ENCODE measurements at regions not wholly inside any gene's neighbourhood (a gene's known extent, or its start where the extent isn't known, plus 50 kb on each side); places are given as distances from the start of the nearest gene placed in this dataset.

GRCh38 chr3:7947930-7948329, 553.7 kb upstream of the LMCD1 start:
- Histone ChIP-seq H3K4me3 (replicated peaks; ENCODE audit: insufficient read depth, low read length) (no peak overlapping the region), H3K27ac (replicated peaks) (no peak overlapping the region), H3K27me3 (ENCODE audit: insufficient read depth, poor library complexity, severe bottlenecking) (no peaks in the 10 kb centered on the region)
- DNase-seq (ENCODE audit: low read depth in 1 of 2, low spot score in 1 of 2): no peak
- no peak for TF ChIP-seq SPI1 (IDR thresholded peaks at IDR 0.05; ENCODE audit: borderline replicate concordance, low read depth)

GRCh38 chr3:7950890-7951289, 550.7 kb upstream of the LMCD1 start:
- TF ChIP-seq POLR2AphosphoS5 (IDR thresholded peaks at IDR 0.05; ENCODE audit: low read depth) (no peak), REST (IDR thresholded peaks at IDR 0.05; ENCODE audit: insufficient replicate concordance, low read depth) (no peak)
- no peak for DNase-seq (ENCODE audit: low read depth in 1 of 2, low spot score in 1 of 2)

GRCh38 chr3:7953449-7954014, 548.1 kb upstream of the LMCD1 start:
- DNase-seq (ENCODE audit: low read depth in 1 of 2, low spot score in 1 of 2): no peak
- no peak for TF ChIP-seq CTCF (IDR thresholded peaks at IDR 0.05; ENCODE audit: insufficient read depth, low read length)
- no peak for TF ChIP-seq POLR2AphosphoS5 (IDR thresholded peaks at IDR 0.05; ENCODE audit: low read depth)
- no peak for TF ChIP-seq REST (IDR thresholded peaks at IDR 0.05; ENCODE audit: insufficient replicate concordance, low read depth)
- TF ChIP-seq GABPA (IDR thresholded peaks at IDR 0.05; ENCODE audit: low read depth): no peak
- TF ChIP-seq SPI1 (IDR thresholded peaks at IDR 0.05; ENCODE audit: borderline replicate concordance, low read depth): no peak
- no peaks in the 10 kb centered on the region for H3K27me3 ChIP-seq (ENCODE audit: insufficient read depth, poor library complexity, severe bottlenecking)
- H3K4me3 ChIP-seq (replicated peaks; ENCODE audit: insufficient read depth, low read length): no peak overlapping the region
- H3K27ac ChIP-seq (replicated peaks): no peak overlapping the region

More at GRCh38 chr3:7950890-7951289, 550.7 kb upstream of the LMCD1 start:
- H3K27me3 ChIP-seq (ENCODE audit: insufficient read depth, poor library complexity, severe bottlenecking): no peaks in the 10 kb centered on the region
- no peak overlapping the region for H3K4me3 ChIP-seq (replicated peaks; ENCODE audit: insufficient read depth, low read length)
- H3K27ac ChIP-seq (replicated peaks): no peak overlapping the region

- Histone ChIP-seq H3K27ac (replicated peaks) (no peak overlapping the region), H3K27me3 (ENCODE audit: insufficient read depth, poor library complexity, severe bottlenecking) (no peaks in the 10 kb centered on the region), H3K4me3 (replicated peaks; ENCODE audit: insufficient read depth, low read length) (no peak overlapping the region)
- no peak for DNase-seq (ENCODE audit: low read depth in 1 of 2, low spot score in 1 of 2)
- TF ChIP-seq REST (IDR thresholded peaks at IDR 0.05; ENCODE audit: insufficient replicate concordance, low read depth): no peak
These were observed 544.6 kb upstream of the LMCD1 start for GRCh38 chr3:7957024-7957423.

- H3K27ac ChIP-seq (replicated peaks): no peak overlapping the region
- TF ChIP-seq POLR2AphosphoS5 (IDR thresholded peaks at IDR 0.05; ENCODE audit: low read depth): no peak
- TF ChIP-seq CTCF (IDR thresholded peaks at IDR 0.05; ENCODE audit: insufficient read depth, low read length): no peak
- TF ChIP-seq GABPA (IDR thresholded peaks at IDR 0.05; ENCODE audit: low read depth): no peak
- TF ChIP-seq REST (IDR thresholded peaks at IDR 0.05; ENCODE audit: insufficient replicate concordance, low read depth): no peak
- TF ChIP-seq SPI1 (IDR thresholded peaks at IDR 0.05; ENCODE audit: borderline replicate concordance, low read depth): no peak
- no peaks in the 10 kb centered on the region for H3K27me3 ChIP-seq (ENCODE audit: insufficient read depth, poor library complexity, severe bottlenecking)
- DNase-seq (ENCODE audit: low read depth in 1 of 2, low spot score in 1 of 2): no peak
- no peak overlapping the region for H3K4me3 ChIP-seq (replicated peaks; ENCODE audit: insufficient read depth, low read length)
These were observed 542.5 kb upstream of the LMCD1 start for GRCh38 chr3:7959094-7959493.

Data from HL-60 (cell line).